HepG2 (cell line): ENCODE measurements at regions not wholly inside any gene's neighbourhood (a gene's known extent, or its start where the extent isn't known, plus 50 kb on each side); places are given as distances from the start of the nearest gene placed in this dataset.

Source experiments
- ASH2L ChIP-seq: fragments of 300-600, 200-600 bp; sonication (generic); IDR thresholded peaks from 2 replicates; pipeline ENCODE4 v1.7.0; 2017; ENCODE audit warnings: low read depth, mild to moderate bottlenecking, moderate library complexity, mixed read lengths, low read length; ENCODE audit not compliant: insufficient read length
- ATF5 ChIP-seq: sonication (generic); formaldehyde crosslinking; IDR thresholded peaks from 2 replicates; pipeline ENCODE4 v1.4.0; 2020; ENCODE audit warnings: mild to moderate bottlenecking, low read depth, missing genetic modification reagents
- CEBPB ChIP-seq: IDR thresholded peaks from 2 replicates; pipeline ENCODE4 v1.6.1; 2011; ENCODE audit warnings: low read depth, low read length, improper control_type of control experiment, borderline replicate concordance
- ERF ChIP-seq: IDR thresholded peaks from 2 replicates; pipeline ENCODE4 v1.6.1; 2018; ENCODE audit warnings: missing biosample characterization, missing genetic modification reagents
- FOSL2 ChIP-seq: sonication (generic); formaldehyde crosslinking; IDR thresholded peaks from 2 replicates; pipeline ENCODE4 v1.4.0; 2020; ENCODE audit warnings: missing genetic modification reagents
- GPN1 ChIP-seq: sonication (generic); formaldehyde crosslinking; IDR thresholded peaks from 2 replicates; pipeline ENCODE4 v1.5.1; 2020; ENCODE audit warnings: missing genetic modification reagents, borderline replicate concordance
- MIXL1 ChIP-seq: IDR thresholded peaks from 2 replicates; pipeline ENCODE4 v1.6.1; 2016
- PPARG ChIP-seq: conservative IDR thresholded peaks from 2 replicates; pipeline ENCODE4 v1.6.1; 2016; ENCODE audit warnings: missing biosample characterization, missing genetic modification reagents
- PRPF4 ChIP-seq: fragments of 200-400 bp; formaldehyde crosslinking; IDR thresholded peaks from 2 replicates; pipeline ENCODE4 v1.6.1; 2016; ENCODE audit warnings: low read length, low read depth; ENCODE audit not compliant: poor library complexity, severe bottlenecking
- SOX13 ChIP-seq, 3 experiments: fragments of 450-650 bp in 1 of 3; sonication (generic) in 1 of 3; formaldehyde crosslinking in 1 of 3; IDR thresholded peaks in 2 of 3; conservative IDR thresholded peaks in 1 of 3; 2 replicates each; pipeline versions ENCODE4 v1.5.0 to v1.6.1; 2016 to 2020; ENCODE audit warnings: antibody characterized with exemption in 1 of 3, mild to moderate bottlenecking in 1 of 3, missing compliant biosample characterization in 1 of 3, missing genetic modification reagents in 1 of 3, moderate library complexity in 1 of 3
- TCF7 ChIP-seq: sonication (generic); IDR thresholded peaks from 2 replicates; pipeline ENCODE4 v1.6.1; 2016; ENCODE audit warnings: antibody characterized with exemption, low read depth
- TSC22D2 ChIP-seq: sonication (generic); formaldehyde crosslinking; IDR thresholded peaks from 2 replicates; pipeline ENCODE4 v1.5.1; 2020; ENCODE audit warnings: missing genetic modification reagents, mild to moderate bottlenecking, borderline replicate concordance
- WIZ ChIP-seq: sonication (generic); formaldehyde crosslinking; IDR thresholded peaks from 2 replicates; pipeline ENCODE4 v1.5.1; 2020; ENCODE audit warnings: mild to moderate bottlenecking, missing genetic modification reagents
- ZBTB14 ChIP-seq: sonication (generic); formaldehyde crosslinking; IDR thresholded peaks from 2 replicates; pipeline ENCODE4 v1.4.0; 2020; ENCODE audit warnings: missing genetic modification reagents
- ZBTB7B ChIP-seq: sonication (generic); formaldehyde crosslinking; IDR thresholded peaks from 2 replicates; pipeline ENCODE4 v1.4.0; 2020; ENCODE audit warnings: missing genetic modification reagents
- ZMYM2 ChIP-seq: sonication (generic); formaldehyde crosslinking; IDR thresholded peaks from 2 replicates; pipeline ENCODE4 v1.8.0; 2022; ENCODE audit warnings: mild to moderate bottlenecking, missing genetic modification reagents
- ZNF326 ChIP-seq: sonication (generic); formaldehyde crosslinking; IDR thresholded peaks from 2 replicates; pipeline ENCODE4 v1.4.0; 2020; ENCODE audit warnings: missing genetic modification reagents, borderline replicate concordance
- ZNF33A ChIP-seq: sonication (generic); formaldehyde crosslinking; IDR thresholded peaks from 2 replicates; pipeline ENCODE4 v1.5.1; 2020; ENCODE audit warnings: missing genetic modification reagents, mild to moderate bottlenecking, moderate library complexity, borderline replicate concordance
- ZNF7 ChIP-seq: IDR thresholded peaks from 2 replicates; pipeline ENCODE4 v1.6.1; 2016; ENCODE audit warnings: missing biosample characterization, missing genetic modification reagents
- ZNF773 ChIP-seq: sonication (generic); formaldehyde crosslinking; IDR thresholded peaks from 2 replicates; pipeline ENCODE4 v1.4.0; 2020; ENCODE audit warnings: missing genetic modification reagents, borderline replicate concordance
- ZNF850 ChIP-seq: sonication (generic); formaldehyde crosslinking; conservative IDR thresholded peaks from 2 replicates; pipeline ENCODE4 v1.9.0; 2021; ENCODE audit warnings: mild to moderate bottlenecking, missing genetic modification reagents
- ZSCAN29 ChIP-seq: sonication (generic); formaldehyde crosslinking; conservative IDR thresholded peaks from 2 replicates; pipeline ENCODE4 v1.4.0; 2020; ENCODE audit warnings: mild to moderate bottlenecking, missing genetic modification reagents
- ZUFSP ChIP-seq: sonication (generic); formaldehyde crosslinking; IDR thresholded peaks from 2 replicates; pipeline ENCODE4 v1.9.0; 2021; ENCODE audit warnings: missing genetic modification reagents, mild to moderate bottlenecking, borderline replicate concordance
- ZXDC ChIP-seq: sonication (generic); formaldehyde crosslinking; IDR thresholded peaks from 2 replicates; pipeline ENCODE4 v1.5.0; 2020; ENCODE audit warnings: mild to moderate bottlenecking, missing genetic modification reagents

GRCh38 chr11:95512682-95513081 lies 276.9 kb downstream of the FAM76B start (continued):
- TF ChIP-seq ZUFSP (no peak), ZNF33A (no peak), PRPF4 (no peak), WIZ (CRISPR knock-in tag) (no peak), TSC22D2 (no peak), ZSCAN29 (CRISPR knock-in tag) (no peak), FOSL2 (CRISPR knock-in tag) (peak; percentile 63), ZNF850 (no peak), MIXL1 (CRISPR knock-in tag) (no peak), TCF7 (0 out of 2 replicates have a peak, but pooled peaks have one; percentile 15), CEBPB (peak; percentile 85; the same call in 1 of the 2 replicates), ZXDC (CRISPR knock-in tag) (no peak), GPN1 (CRISPR knock-in tag) (no peak), ERF (CRISPR knock-in tag) (no peak), ASH2L (no peak), ZNF326 (CRISPR knock-in tag) (no peak), ZBTB7B (no peak), ZBTB14 (CRISPR knock-in tag) (no peak), ZNF7 (no peak), ZMYM2 (no peak), SOX13 (IDR thresholded peaks at IDR 0.05) (no peak), SOX13 (CRISPR knock-in tag; conservative IDR thresholded peaks at IDR 0.05 in 1 of 2, IDR thresholded peaks at IDR 0.05 in 1 of 2) (peak in 1 of 2 experiments; percentile 8; a peak in 1 of 4 replicates), ZNF773 (CRISPR knock-in tag) (no peak), PPARG (CRISPR knock-in tag) (no peak), ATF5 (CRISPR knock-in tag) (no peak)
